ENCODE measurements at regions not wholly inside any gene's neighbourhood (a gene's known extent, or its start where the extent isn't known, plus 50 kb on each side); places are given as distances from the start of the nearest gene placed in this dataset.

DNA sequence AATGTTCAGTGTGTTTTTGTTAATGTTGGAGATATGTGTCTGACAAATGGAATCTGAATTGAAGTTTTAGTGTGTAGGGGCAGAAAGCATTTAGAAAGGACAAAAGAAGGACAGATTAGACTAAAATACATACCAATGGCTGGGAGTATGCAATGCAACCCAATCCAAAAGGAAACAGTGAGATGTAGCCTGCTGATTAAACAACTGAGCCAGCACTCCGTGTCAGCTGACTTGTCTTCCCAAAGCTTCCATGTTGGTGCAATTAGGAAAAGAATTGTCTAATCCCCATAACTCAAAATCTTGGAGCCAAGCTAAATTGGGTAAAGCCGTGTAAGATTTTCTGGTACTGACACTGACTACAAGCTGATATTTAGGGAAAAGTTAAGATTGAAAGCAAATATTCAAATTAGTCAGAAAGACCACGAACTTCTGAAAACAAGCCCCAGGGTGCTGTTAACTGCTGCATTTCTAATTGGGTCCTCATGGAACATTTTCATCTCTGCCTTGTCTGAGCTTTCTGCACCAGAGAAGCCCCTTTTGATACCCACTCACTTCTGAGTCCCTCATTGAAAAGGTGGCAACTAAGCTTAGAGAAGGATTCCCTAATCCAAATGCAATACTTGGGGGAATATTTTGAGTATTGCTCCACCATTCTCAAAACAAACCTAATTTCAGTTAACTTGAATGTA, 109.1 kb downstream of the DAD1 start:
- TF ChIP-seq FOXA2 (IDR thresholded peaks at IDR 0.05), result no peak
- no peak for TF ChIP-seq CTCF (IDR thresholded peaks at IDR 0.05; ENCODE audit: low read depth, low read length, missing input control)
- no peak for TF ChIP-seq TAF1 (conservative IDR thresholded peaks at IDR 0.05)
- no peak for TF ChIP-seq NR2F2 (IDR thresholded peaks at IDR 0.05)
- no peak for TF ChIP-seq JUND (IDR thresholded peaks at IDR 0.05)
- TF ChIP-seq EGR1 (IDR thresholded peaks at IDR 0.05; ENCODE audit: low read depth in 2 of 2), result no peak
- no peak for TF ChIP-seq ATF3 (IDR thresholded peaks at IDR 0.05)
- TF ChIP-seq, protein P1, sequence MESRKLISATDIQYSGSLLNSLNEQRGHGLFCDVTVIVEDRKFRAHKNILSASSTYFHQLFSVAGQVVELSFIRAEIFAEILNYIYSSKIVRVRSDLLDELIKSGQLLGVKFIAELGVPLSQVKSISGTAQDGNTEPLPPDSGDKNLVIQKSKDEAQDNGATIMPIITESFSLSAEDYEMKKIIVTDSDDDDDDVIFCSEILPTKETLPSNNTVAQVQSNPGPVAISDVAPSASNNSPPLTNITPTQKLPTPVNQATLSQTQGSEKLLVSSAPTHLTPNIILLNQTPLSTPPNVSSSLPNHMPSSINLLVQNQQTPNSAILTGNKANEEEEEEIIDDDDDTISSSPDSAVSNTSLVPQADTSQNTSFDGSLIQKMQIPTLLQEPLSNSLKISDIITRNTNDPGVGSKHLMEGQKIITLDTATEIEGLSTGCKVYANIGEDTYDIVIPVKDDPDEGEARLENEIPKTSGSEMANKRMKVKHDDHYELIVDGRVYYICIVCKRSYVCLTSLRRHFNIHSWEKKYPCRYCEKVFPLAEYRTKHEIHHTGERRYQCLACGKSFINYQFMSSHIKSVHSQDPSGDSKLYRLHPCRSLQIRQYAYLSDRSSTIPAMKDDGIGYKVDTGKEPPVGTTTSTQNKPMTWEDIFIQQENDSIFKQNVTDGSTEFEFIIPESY (IDR thresholded peaks at IDR 0.05), result no peak
- TF ChIP-seq YY1 (IDR thresholded peaks at IDR 0.05), result no peak
- no peak for TF ChIP-seq FOXA1 (IDR thresholded peaks at IDR 0.05)
- no peak for TF ChIP-seq SP1 (IDR thresholded peaks at IDR 0.05)
- no peak for TF ChIP-seq GABPA (IDR thresholded peaks at IDR 0.05 in 1 of 2, conservative IDR thresholded peaks at IDR 0.05 in 1 of 2)
- no peak for TF ChIP-seq RAD21 (IDR thresholded peaks at IDR 0.05)
- Histone ChIP-seq H3K27me3 (ENCODE audit: control insufficient read depth in 4 of 4, insufficient read depth in 4 of 4, low read length in 3 of 4) (peaks cover 0 to 6% (median 2%) of the 10 kb centered on the region in 4 donors), H3K4me3 (ENCODE audit: low read depth in 1 of 3, low read length in 3 of 3) (no peak overlapping the region), H3K27ac (ENCODE audit: low read depth in 1 of 2, low read length in 2 of 2) (no peak overlapping the region), H3K9ac (ENCODE audit: low read depth in 1 of 2, low read length in 2 of 2) (no peak overlapping the region), H3K4me1 (ENCODE audit: control insufficient read depth in 4 of 4, insufficient read depth in 4 of 4, low read length in 3 of 4) (no peaks in the 10 kb centered on the region), H3K36me3 (ENCODE audit: control insufficient read depth in 4 of 4, insufficient read depth in 3 of 4, low read depth in 1 of 4, low read length in 3 of 4) (no peaks in the 10 kb centered on the region), H3K9me3 (ENCODE audit: control insufficient read depth in 4 of 4, low read length in 3 of 4) (no peaks in the 10 kb centered on the region)
- DNase-seq (ENCODE audit: low spot score), result no peak
- 40% methylated on average over 3 of the region's 3 CpGs for WGBS

DNA sequence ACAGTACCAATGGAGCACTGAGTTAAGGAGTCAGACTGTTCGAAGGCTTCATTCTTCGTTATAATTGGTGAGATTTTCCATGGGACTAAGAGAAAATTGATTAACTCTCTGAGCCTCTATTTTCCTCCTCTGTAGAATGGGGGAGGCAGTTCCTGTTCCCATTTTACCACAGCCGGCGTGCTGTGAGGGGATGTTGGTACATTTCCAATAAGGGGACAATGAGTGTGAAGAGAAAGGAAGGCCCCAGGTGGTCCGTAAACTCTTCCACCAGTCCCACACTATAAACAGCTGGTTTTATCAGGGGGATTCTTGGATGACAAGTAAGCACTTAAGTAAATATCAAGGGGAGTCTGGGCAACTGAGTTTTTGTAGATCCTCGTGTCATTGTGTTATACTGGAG, 109.9 kb downstream of the DAD1 start:
- H3K36me3 ChIP-seq (ENCODE audit: control insufficient read depth in 4 of 4, insufficient read depth in 3 of 4, low read depth in 1 of 4, low read length in 3 of 4), result no peaks in the 10 kb centered on the region
- no peak overlapping the region for H3K27ac ChIP-seq (ENCODE audit: low read depth in 1 of 2, low read length in 2 of 2)
- TF ChIP-seq, protein P1 (IDR thresholded peaks at IDR 0.05), result no peak
- no peak for TF ChIP-seq CTCF (IDR thresholded peaks at IDR 0.05; ENCODE audit: low read depth, low read length, missing input control)
- no peak for TF ChIP-seq RXRA (IDR thresholded peaks at IDR 0.05)
- TF ChIP-seq YY1 (IDR thresholded peaks at IDR 0.05), result no peak
- TF ChIP-seq, protein P2, sequence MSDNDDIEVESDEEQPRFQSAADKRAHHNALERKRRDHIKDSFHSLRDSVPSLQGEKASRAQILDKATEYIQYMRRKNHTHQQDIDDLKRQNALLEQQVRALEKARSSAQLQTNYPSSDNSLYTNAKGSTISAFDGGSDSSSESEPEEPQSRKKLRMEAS (IDR thresholded peaks at IDR 0.05), result no peak
- TF ChIP-seq NR2F2 (IDR thresholded peaks at IDR 0.05), result no peak
- no peak for TF ChIP-seq SP1 (IDR thresholded peaks at IDR 0.05)
- no peak for TF ChIP-seq HNF4G (IDR thresholded peaks at IDR 0.05)
- TF ChIP-seq TAF1 (conservative IDR thresholded peaks at IDR 0.05), result no peak
- no peak for TF ChIP-seq REST (IDR thresholded peaks at IDR 0.05)
- TF ChIP-seq HNF4A (conservative IDR thresholded peaks at IDR 0.05), result no peak
- no peak for TF ChIP-seq FOXA1 (IDR thresholded peaks at IDR 0.05)
- TF ChIP-seq ATF3 (IDR thresholded peaks at IDR 0.05), result no peak
- TF ChIP-seq EGR1 (IDR thresholded peaks at IDR 0.05; ENCODE audit: low read depth in 2 of 2), result no peak
- no peak for TF ChIP-seq JUND (IDR thresholded peaks at IDR 0.05)
- no peak for TF ChIP-seq FOXA2 (IDR thresholded peaks at IDR 0.05)
- no peak for TF ChIP-seq RAD21 (IDR thresholded peaks at IDR 0.05)
- H3K4me1 ChIP-seq (ENCODE audit: control insufficient read depth in 4 of 4, insufficient read depth in 4 of 4, low read length in 3 of 4), result no peaks in the 10 kb centered on the region
- DNase-seq (ENCODE audit: low spot score), result no peak
- H3K9ac ChIP-seq (ENCODE audit: low read depth in 1 of 2, low read length in 2 of 2), result no peak overlapping the region
- H3K27me3 ChIP-seq (ENCODE audit: control insufficient read depth in 4 of 4, insufficient read depth in 4 of 4, low read length in 3 of 4), result peaks cover 0 to 6% (median 2%) of the 10 kb centered on the region in 4 donors
- H3K4me3 ChIP-seq (ENCODE audit: low read depth in 1 of 3, low read length in 3 of 3), result no peak overlapping the region
- H3K9me3 ChIP-seq (ENCODE audit: control insufficient read depth in 4 of 4, low read length in 3 of 4), result no peaks in the 10 kb centered on the region
- WGBS, result 61% methylated on average over 6 of the region's 6 CpGs

Measured in liver (tissue), 8 donors.